K562 (cell line): ENCODE measurements at regions not wholly inside any gene's neighbourhood (a gene's known extent, or its start where the extent isn't known, plus 50 kb on each side); places are given as distances from the start of the nearest gene placed in this dataset.

ENCODE experiments used
- BHLHE40 ChIP-seq: IDR thresholded peaks from 2 replicates; pipeline ENCODE4 v1.6.1; 2011; ENCODE audit warnings: low read length, improper control_type of control experiment
- FOXM1 ChIP-seq, 2 experiments: fragments of 450-650 bp in 1 of 2; sonication (generic) in 1 of 2; formaldehyde crosslinking in 1 of 2; IDR thresholded peaks; 2 replicates each; pipeline versions ENCODE4 v1.6.1 to v1.9.0; 2017 to 2022; ENCODE audit warnings: low read depth in 2 of 2, mild to moderate bottlenecking in 2 of 2, missing genetic modification reagents in 1 of 2, moderate library complexity in 1 of 2
- FOXP4 ChIP-seq: sonication (generic); formaldehyde crosslinking; IDR thresholded peaks from 2 replicates; pipeline ENCODE4 v1.8.0; 2022; ENCODE audit warnings: mild to moderate bottlenecking, missing genetic modification reagents, borderline replicate concordance
- GTF3C2 ChIP-seq: IDR thresholded peaks from 3 replicates; pipeline ENCODE4 v1.6.1; 2011; ENCODE audit warnings: borderline replicate concordance, mild to moderate bottlenecking, moderate library complexity; ENCODE audit not compliant: insufficient read length; ENCODE audit errors: extremely low read depth
- MEIS2 ChIP-seq: fragments of 450-650 bp; IDR thresholded peaks from 2 replicates; pipeline ENCODE4 v1.6.1; 2014; ENCODE audit warnings: mild to moderate bottlenecking; ENCODE audit not compliant: partially characterized antibody
- RBM17 ChIP-seq: fragments of 200-400 bp; formaldehyde crosslinking; IDR thresholded peaks from 2 replicates; pipeline ENCODE4 v1.6.1; 2017; ENCODE audit warnings: low read depth, mild to moderate bottlenecking, low read length, borderline replicate concordance
- SMAD2 ChIP-seq: fragments of 150-350 bp; IDR thresholded peaks from 2 replicates; pipeline ENCODE4 v1.6.1; 2014; ENCODE audit warnings: low read depth, mild to moderate bottlenecking, low read length
- TAL1 ChIP-seq: fragments of 450-650 bp; IDR thresholded peaks from 2 replicates; pipeline ENCODE4 v1.6.1; 2016; ENCODE audit warnings: mild to moderate bottlenecking
- ZNF280B ChIP-seq: fragments of 250-450 bp; sonication (Bioruptor Pico); IDR thresholded peaks from 2 replicates; pipeline ENCODE4 v1.5.1; 2021; ENCODE audit warnings: mild to moderate bottlenecking
- ZNF282 ChIP-seq: sonication (generic); formaldehyde crosslinking; IDR thresholded peaks from 2 replicates; pipeline ENCODE4 v1.8.1; 2023; ENCODE audit warnings: missing genetic modification reagents
- ZNF57 ChIP-seq: fragments of 450-650 bp; formaldehyde crosslinking; IDR thresholded peaks from 2 replicates; pipeline ENCODE4 v1.4.0; 2020; ENCODE audit warnings: mild to moderate bottlenecking, moderate library complexity
- TF ChIP-seq, protein P1 (sequence below): fragments of 450-650 bp; IDR thresholded peaks from 2 replicates; pipeline ENCODE4 v1.6.1; 2016; ENCODE audit warnings: borderline replicate concordance

DNA sequence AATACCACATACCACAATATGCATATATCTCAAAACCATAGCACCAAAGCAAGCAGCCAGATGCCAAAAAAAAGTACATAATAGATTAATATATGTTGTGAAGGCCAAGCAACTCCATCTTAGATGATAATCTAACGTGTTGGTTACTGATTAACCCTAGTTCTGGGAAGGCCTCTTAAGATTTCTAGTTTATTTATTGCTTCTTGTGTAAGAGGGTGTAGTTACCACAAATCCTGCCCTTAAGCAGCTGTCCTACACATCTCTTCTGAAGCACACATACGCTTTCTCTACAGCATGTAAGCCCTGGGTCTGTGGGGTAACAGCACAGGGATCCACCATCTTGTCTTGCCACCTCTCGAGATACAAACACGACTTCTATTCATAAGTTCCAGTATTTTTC, 236.8 kb upstream of the AVPR1A start (continued):
- TF ChIP-seq FOXP4 (CRISPR knock-in tag) (no peak), MEIS2 (no peak), ZNF280B (CRISPR knock-in tag) (no peak), ZNF282 (CRISPR knock-in tag) (no peak), ZNF57 (CRISPR knock-in tag) (no peak), FOXM1 (IDR thresholded peaks at IDR 0.05; ENCODE audit: low read depth) (no peak), FOXM1 (CRISPR knock-in tag; IDR thresholded peaks at IDR 0.05; ENCODE audit: low read depth) (no peak), SMAD2 (no peak), TAL1 (no peak), GTF3C2 (no peak), BHLHE40 (no peak), RBM17 (no peak)
- TF ChIP-seq, protein P1, sequence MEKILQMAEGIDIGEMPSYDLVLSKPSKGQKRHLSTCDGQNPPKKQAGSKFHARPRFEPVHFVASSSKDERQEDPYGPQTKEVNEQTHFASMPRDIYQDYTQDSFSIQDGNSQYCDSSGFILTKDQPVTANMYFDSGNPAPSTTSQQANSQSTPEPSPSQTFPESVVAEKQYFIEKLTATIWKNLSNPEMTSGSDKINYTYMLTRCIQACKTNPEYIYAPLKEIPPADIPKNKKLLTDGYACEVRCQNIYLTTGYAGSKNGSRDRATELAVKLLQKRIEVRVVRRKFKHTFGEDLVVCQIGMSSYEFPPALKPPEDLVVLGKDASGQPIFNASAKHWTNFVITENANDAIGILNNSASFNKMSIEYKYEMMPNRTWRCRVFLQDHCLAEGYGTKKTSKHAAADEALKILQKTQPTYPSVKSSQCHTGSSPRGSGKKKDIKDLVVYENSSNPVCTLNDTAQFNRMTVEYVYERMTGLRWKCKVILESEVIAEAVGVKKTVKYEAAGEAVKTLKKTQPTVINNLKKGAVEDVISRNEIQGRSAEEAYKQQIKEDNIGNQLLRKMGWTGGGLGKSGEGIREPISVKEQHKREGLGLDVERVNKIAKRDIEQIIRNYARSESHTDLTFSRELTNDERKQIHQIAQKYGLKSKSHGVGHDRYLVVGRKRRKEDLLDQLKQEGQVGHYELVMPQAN, result no peak
